ENCODE measurements at regions not wholly inside any gene's neighbourhood (a gene's known extent, or its start where the extent isn't known, plus 50 kb on each side); places are given as distances from the start of the nearest gene placed in this dataset.

DNA sequence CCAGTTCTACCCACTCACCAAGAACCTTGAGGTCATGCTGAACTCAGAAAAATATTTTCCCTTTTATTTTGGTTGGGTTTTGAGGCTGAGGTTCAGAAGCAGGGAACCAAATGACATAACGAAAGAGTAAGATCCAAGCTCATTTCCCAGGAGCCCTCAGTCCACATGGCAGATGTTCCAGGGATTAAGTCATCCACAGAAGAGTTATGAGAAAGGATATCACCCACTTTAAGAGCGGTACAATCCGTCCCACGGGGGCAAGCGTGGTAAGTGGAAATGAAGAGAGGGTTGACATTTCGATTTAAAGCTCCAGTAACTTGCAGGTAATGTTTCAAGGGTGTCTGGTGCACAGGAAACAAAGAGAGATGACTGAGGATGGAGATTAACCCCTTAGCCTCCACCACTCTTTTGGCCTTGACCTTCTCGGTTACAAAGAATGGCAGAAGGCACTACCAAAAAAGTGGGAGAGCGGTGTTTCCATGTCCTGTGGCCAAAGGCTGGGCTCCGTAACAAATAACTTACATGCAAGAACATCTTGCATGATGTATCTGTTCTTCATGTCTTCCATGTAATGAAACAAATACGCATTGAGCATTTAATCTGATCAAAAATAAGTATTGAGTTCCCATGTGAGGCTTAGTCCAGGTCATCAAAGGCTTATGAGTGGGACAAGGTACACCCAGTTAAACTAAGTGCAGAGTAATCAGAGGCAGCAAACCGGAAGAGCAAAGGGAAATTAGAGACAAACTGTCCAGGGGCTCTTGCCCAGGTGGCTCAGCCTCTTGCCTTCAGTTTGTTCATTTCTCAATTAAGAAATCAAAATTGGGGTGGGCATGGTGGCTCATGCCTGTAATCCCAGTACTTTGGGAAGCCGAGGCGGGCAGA is 241.4 kb downstream of the TOMM20 start:
- H2AFZ ChIP-seq (ENCODE audit: low read depth) = no peak overlapping the region
- no peak for TF ChIP-seq RAD21 (IDR thresholded peaks at IDR 0.05; ENCODE audit: low read length)
- TF ChIP-seq, protein P1, sequence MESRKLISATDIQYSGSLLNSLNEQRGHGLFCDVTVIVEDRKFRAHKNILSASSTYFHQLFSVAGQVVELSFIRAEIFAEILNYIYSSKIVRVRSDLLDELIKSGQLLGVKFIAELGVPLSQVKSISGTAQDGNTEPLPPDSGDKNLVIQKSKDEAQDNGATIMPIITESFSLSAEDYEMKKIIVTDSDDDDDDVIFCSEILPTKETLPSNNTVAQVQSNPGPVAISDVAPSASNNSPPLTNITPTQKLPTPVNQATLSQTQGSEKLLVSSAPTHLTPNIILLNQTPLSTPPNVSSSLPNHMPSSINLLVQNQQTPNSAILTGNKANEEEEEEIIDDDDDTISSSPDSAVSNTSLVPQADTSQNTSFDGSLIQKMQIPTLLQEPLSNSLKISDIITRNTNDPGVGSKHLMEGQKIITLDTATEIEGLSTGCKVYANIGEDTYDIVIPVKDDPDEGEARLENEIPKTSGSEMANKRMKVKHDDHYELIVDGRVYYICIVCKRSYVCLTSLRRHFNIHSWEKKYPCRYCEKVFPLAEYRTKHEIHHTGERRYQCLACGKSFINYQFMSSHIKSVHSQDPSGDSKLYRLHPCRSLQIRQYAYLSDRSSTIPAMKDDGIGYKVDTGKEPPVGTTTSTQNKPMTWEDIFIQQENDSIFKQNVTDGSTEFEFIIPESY (IDR thresholded peaks at IDR 0.05; ENCODE audit: borderline replicate concordance, low read depth) = no peak
- no peak for TF ChIP-seq YY1 (IDR thresholded peaks at IDR 0.05; ENCODE audit: low read depth)
- TF ChIP-seq FOXM1 (IDR thresholded peaks at IDR 0.05; ENCODE audit: low read depth) = no peak
- TF ChIP-seq RFX5 (IDR thresholded peaks at IDR 0.05; ENCODE audit: low read length) = no peak
- TF ChIP-seq GATA2 (CRISPR knock-in tag; IDR thresholded peaks at IDR 0.05) = no peak
- no peak for TF ChIP-seq FOSL2 (IDR thresholded peaks at IDR 0.05; ENCODE audit: borderline replicate concordance, low read depth)
- TF ChIP-seq NRF1 (IDR thresholded peaks at IDR 0.05; ENCODE audit: low read depth, low read length) = no peak
- TF ChIP-seq, protein P2, sequence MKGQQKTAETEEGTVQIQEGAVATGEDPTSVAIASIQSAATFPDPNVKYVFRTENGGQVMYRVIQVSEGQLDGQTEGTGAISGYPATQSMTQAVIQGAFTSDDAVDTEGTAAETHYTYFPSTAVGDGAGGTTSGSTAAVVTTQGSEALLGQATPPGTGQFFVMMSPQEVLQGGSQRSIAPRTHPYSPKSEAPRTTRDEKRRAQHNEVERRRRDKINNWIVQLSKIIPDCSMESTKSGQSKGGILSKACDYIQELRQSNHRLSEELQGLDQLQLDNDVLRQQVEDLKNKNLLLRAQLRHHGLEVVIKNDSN (IDR thresholded peaks at IDR 0.05; ENCODE audit: borderline replicate concordance, low read depth) = no peak
- no peak for TF ChIP-seq MXI1 (IDR thresholded peaks at IDR 0.05; ENCODE audit: low read depth, low read length)
- TF ChIP-seq, protein P3, sequence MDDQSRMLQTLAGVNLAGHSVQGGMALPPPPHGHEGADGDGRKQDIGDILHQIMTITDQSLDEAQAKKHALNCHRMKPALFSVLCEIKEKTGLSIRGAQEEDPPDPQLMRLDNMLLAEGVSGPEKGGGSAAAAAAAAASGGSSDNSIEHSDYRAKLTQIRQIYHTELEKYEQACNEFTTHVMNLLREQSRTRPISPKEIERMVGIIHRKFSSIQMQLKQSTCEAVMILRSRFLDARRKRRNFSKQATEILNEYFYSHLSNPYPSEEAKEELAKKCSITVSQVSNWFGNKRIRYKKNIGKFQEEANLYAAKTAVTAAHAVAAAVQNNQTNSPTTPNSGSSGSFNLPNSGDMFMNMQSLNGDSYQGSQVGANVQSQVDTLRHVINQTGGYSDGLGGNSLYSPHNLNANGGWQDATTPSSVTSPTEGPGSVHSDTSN (IDR thresholded peaks at IDR 0.05) = no peak
- TF ChIP-seq POLR2AphosphoS5 (IDR thresholded peaks at IDR 0.05; ENCODE audit: low read depth, low read length) = no peak
- TF ChIP-seq EP300 (IDR thresholded peaks at IDR 0.05; ENCODE audit: borderline replicate concordance in 1 of 2, low read depth in 1 of 2, low read length in 1 of 2) = no peak
- TF ChIP-seq, protein P4, sequence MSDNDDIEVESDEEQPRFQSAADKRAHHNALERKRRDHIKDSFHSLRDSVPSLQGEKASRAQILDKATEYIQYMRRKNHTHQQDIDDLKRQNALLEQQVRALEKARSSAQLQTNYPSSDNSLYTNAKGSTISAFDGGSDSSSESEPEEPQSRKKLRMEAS (IDR thresholded peaks at IDR 0.05; ENCODE audit: low read depth) = no peak
- no peaks in the 10 kb centered on the region for H3K9me2 ChIP-seq
- no peak overlapping the region for H3K9ac ChIP-seq
- WGBS (ENCODE audit: low lambda C conversion rate) = 88% methylated on average over 13 of the region's 13 CpGs
- no peaks in the 10 kb centered on the region for H3F3A ChIP-seq (replicated peaks; ENCODE audit: insufficient read depth)
- H4K20me1 ChIP-seq (ENCODE audit: insufficient read depth) = no peaks in the 10 kb centered on the region
- H3K4me1 ChIP-seq (ENCODE audit: control insufficient read depth in 1 of 2, insufficient read depth in 2 of 2, low read depth in 1 of 2, low read length in 1 of 2) = no peaks in the 10 kb centered on the region; a peak in 1 of 4 replicates
- no peak overlapping the region for H3K4me2 ChIP-seq
- ChIA-PET CTCF (no interaction called here), POLR2A (no interaction called here)
- DNase-seq = no peak
- no peak overlapping the region for H3K27ac ChIP-seq (ENCODE audit: low read depth in 2 of 2, low read length in 1 of 2)
- no peaks in the 10 kb centered on the region for H3K36me3 ChIP-seq (replicated peaks in 1 of 2; ENCODE audit: control insufficient read depth in 1 of 2, insufficient read depth in 2 of 2, low read length in 1 of 2)
- H3K9me3 ChIP-seq = no peaks in the 10 kb centered on the region
- H3K27me3 ChIP-seq (ENCODE audit: insufficient read depth) = no peaks in the 10 kb centered on the region
- H3K79me2 ChIP-seq (ENCODE audit: insufficient read depth) = no peaks in the 10 kb centered on the region
- no peak overlapping the region for H3K4me3 ChIP-seq (ENCODE audit: low read depth in 2 of 2, low read length in 1 of 2)

Data from SK-N-SH (cell line).